GM03348 (cell line): ENCODE measurements at regions not wholly inside any gene's neighbourhood (a gene's known extent, or its start where the extent isn't known, plus 50 kb on each side); places are given as distances from the start of the nearest gene placed in this dataset.

Experiments used
- DNase-seq: peaks from one replicate; pipeline ENCODE4 v3.0.0; 2012; ENCODE audit warnings: low spot score

DNA sequence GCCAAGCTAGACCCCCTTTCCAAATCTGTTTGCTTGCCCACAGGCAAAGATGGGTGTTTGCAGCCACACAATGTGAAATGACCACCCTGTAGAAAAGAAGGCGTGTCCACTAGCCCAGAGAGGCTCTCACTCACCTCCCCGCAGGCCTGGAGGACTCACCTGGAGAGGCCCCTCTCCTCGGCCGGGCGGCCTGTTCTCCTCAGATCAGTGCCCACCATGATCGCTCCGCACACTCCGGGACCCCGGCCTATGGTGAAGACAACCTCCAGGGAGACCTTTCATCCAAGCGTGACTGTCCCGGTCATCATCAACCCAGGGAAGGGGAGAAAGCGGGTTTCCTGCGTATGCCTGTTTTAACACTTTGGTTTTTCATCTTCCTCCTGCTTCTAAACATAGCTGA, 328.7 kb upstream of the SALL3 start:
- no peak for DNase-seq

DNA sequence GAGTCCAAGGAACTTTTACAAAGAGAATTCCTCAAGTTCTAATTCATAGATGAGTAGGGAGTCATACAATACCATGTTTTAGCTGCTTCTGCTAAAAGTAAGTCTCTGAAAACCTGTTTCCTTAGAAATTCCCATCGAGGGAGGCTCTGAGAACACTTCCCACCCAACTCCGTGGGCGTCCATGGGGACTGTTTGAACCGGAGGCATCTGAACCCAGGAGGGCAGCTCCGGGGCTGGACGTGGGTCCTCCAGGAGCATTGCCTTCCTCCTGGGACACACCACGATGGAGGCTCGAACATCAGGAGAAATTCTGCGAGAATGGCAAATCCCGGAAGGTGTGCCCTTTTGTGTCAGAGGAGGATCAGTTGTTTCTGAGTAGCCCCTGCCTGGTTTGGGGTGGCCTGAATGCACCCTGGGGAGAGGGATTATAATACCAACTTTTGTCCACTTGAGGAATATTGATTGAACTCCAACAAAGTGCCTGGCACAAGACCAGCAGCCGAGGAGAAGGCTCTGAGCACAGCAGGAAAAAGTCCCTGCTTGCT, 327.5 kb upstream of the SALL3 start:
- DNase-seq, result no peak

DNA sequence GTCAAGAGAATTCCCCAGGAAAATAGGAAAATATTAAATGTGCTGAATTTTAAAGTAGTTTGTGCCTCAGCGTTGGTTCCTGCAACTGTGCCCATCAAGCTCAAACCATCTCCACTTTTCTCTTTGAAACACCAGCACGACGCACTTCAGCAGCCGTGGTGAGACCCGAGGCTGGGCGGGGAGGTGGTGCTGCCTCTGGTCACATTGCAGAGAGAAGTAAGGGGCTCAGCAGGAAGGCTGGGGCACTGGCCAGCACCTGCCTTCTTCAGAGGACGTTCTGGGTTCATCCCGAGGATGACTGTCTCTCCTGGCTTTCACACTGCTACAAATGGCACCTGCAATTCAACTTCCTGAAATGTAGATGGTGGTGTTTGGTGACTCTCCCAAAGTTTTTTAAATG, 323.7 kb upstream of the SALL3 start:
- no peak for DNase-seq

DNA sequence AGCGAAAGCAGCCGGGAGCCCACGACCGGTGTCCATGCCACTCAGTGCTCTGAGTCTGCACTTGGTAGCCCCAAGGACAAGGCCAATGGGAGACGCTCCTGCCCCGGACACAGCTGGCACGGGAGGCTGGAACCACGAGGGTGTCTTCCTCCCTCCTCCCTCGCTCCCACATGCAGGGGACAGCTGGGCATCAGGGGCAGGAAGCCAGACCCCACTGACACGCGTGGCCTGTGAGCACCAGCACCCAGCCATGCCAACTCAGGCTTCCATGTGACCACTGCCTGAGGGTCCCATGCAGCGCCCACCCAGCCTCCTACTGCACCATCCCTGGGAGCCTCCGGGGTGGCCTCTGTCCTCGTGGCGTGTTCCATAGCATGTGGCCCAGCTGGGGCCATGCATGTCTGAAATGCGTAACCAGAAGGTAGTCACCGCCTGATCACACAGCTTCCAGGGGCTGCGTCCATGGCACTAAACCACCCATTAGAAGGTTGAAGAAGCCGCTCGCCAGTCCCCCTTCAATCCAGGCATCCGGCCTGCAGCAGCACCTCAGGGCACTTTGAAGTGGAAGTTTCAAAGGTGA, 323.2 kb upstream of the SALL3 start:
- DNase-seq, result no peak

DNA sequence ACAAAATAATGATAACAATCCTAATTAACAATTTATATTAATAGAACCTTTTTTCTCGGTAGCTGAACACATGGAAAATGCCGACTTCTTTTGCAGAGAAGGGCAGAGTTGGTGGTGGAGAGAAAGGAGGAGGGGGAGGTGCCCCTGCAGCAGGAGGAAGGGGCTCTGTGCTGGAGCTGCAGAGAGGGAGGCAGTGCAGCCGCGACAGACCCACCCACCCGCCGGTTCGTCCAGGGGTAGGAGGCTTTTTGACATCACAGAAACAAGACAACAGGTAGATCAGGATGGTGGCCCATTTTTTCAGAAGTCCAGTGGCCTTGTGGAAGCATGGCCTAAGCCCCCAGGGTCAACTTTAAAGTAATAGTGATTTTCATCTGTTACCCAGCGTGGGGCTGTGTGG, 321.1 kb upstream of the SALL3 start:
- DNase-seq, result no peak

DNA sequence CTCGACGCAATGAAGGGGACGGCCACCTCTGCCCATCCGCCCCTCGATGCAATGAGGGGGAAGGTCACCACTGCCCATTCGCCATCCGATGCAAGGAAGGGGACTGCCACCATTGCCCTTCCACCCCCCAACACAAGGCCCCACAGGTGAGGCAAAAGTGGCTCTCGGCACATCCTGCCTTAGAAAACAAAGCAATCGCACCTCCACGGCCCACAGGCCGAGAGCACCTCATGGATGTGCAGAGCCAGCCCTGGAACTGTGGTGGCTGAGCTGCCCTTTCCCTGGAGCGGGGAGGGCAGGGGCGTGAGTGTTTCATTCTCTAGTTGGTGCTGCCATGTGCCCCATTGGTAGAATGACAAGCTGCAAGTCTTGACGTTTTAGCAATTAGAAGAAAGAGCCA, 320.6 kb upstream of the SALL3 start:
- no peak for DNase-seq

DNA sequence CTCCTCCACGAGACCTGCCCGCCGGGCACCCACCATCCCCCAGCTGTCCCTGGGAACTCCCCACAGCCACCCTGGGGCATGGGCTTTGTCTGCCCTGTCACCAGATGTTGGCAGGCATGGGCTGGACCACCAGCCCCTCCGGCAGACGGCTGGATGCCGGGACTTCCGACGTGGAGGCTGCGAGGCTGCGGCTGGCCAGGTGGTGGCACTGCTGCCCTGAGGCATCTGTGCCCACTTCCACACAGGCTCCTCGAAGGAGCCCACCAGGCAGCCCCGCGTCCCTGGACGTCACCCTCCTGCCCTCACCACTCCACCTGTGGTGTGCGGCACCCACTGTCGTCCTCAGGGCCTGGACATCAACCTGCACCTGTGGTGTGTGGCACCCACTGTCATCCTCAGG, 319.9 kb upstream of the SALL3 start:
- no peak for DNase-seq

GRCh38 chr18:78660311-78660710, 319.3 kb upstream of the SALL3 start:
- DNase-seq, result no peak

- no peak for DNase-seq
These were observed 318.3 kb upstream of the SALL3 start for GRCh38 chr18:78661316-78661715.

GRCh38 chr18:78662879-78663278, 316.7 kb upstream of the SALL3 start:
- no peak for DNase-seq

- no peak for DNase-seq
These were observed 315.6 kb upstream of the SALL3 start for GRCh38 chr18:78664048-78664447.

- no peak for DNase-seq
These were observed 314.8 kb upstream of the SALL3 start for GRCh38 chr18:78664848-78665247.

DNA sequence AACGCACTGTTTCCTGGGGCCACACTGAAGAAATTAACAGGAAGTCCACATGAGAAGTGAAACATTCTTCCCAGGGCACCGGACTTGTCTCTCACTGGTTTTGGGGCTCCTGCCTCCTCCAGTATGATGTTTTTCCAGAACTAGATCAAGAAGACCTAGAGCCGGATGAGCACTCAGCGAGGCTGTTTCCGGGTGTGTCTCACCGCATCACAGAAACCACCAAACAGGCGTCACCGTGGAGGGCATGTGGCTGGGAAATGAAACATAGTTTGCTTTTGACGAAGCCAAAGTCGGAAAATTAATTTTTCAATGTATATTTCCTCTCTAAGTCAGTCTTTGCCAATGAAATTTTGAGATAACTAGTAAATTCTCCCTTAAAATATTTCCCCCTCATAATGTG, 314.0 kb upstream of the SALL3 start:
- DNase-seq, result no peak

GRCh38 chr18:78666666-78667335, 312.8 kb upstream of the SALL3 start:
- DNase-seq, result no peak

- no peak for DNase-seq
These were observed 308.7 kb upstream of the SALL3 start for GRCh38 chr18:78670778-78671391.

- no peak for DNase-seq
These were observed 308.1 kb upstream of the SALL3 start for GRCh38 chr18:78671551-78671950.

GRCh38 chr18:78672862-78673446, 306.7 kb upstream of the SALL3 start:
- no peak for DNase-seq

- no peak for DNase-seq
These were observed 305.9 kb upstream of the SALL3 start for GRCh38 chr18:78673516-78674321.

DNA sequence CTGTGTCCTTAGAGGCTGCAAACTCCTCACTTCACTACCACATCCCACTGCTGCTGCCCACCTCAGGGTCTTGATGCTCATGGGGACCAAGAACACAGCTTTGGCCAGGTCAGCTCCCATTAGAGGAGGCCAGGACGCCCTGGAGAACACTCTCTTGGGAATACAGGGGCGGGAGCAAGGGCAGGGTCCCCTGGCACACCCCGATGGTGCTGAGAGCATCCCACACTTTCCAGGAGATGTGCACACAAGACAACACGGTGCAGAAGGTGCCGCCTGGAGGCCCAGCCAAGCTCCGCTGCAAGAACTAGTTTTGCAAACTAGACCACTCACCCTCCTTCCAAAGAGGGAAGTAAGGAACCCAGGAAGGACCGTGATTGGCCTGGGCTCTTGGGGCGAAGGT, 304.4 kb upstream of the SALL3 start:
- DNase-seq, result no peak

- DNase-seq, result no peak
These were observed 302.8 kb upstream of the SALL3 start for GRCh38 chr18:78676622-78677482.
